ENCODE measurements at regions not wholly inside any gene's neighbourhood (a gene's known extent, or its start where the extent isn't known, plus 50 kb on each side); places are given as distances from the start of the nearest gene placed in this dataset.

- H3K4me3 ChIP-seq (ENCODE audit: insufficient read depth, low read depth, low read length) = peak overlapping the region; percentile 64
- DNase-seq = peak; percentile 81
- H3K36me3 ChIP-seq (replicated peaks; ENCODE audit: control insufficient read depth, insufficient read depth, low read length) = no peaks in the 10 kb centered on the region
- H3K27me3 ChIP-seq (ENCODE audit: control insufficient read depth, insufficient read depth, low read length) = peaks cover 36% of the 10 kb centered on the region
Observed at GRCh38 chr3:28575746-28576613, 227.4 kb upstream of the AZI2 start.

DNA sequence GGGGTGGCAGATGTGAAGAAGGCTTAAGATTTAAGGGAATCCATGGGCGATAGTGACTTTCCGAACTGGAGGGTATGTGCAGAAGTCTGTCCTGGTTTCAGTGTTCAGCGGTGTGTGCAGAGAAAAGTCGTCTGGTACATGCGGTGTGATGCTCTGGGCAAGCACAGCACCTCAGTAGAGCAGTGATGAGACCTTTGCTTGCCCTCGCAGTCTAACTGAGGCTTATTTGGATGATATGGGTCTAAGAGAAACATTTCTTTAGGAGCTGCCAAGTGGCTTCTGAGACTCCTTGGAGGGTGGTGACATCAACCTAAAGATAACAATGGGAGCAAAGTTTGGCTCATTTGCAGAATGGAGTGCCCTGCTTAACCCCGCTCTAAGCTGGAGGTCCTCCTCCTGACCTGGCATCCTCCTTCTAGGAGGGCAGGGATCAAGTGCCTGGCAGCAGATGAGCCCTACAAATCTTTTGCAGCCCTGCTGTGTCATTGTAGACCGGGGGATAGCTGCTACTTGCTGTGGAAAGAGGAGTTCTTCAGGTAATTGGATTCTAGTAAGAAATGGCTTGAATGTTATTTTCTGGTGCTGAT, 228.1 kb upstream of the AZI2 start:
- Histone ChIP-seq H3K27me3 (ENCODE audit: control insufficient read depth, insufficient read depth, low read length) (peaks cover 36% of the 10 kb centered on the region), H3K4me3 (ENCODE audit: insufficient read depth, low read depth, low read length) (peak overlapping the region; percentile 64), H3K36me3 (replicated peaks; ENCODE audit: control insufficient read depth, insufficient read depth, low read length) (no peaks in the 10 kb centered on the region)
- DNase-seq = peak; percentile 30

DNA sequence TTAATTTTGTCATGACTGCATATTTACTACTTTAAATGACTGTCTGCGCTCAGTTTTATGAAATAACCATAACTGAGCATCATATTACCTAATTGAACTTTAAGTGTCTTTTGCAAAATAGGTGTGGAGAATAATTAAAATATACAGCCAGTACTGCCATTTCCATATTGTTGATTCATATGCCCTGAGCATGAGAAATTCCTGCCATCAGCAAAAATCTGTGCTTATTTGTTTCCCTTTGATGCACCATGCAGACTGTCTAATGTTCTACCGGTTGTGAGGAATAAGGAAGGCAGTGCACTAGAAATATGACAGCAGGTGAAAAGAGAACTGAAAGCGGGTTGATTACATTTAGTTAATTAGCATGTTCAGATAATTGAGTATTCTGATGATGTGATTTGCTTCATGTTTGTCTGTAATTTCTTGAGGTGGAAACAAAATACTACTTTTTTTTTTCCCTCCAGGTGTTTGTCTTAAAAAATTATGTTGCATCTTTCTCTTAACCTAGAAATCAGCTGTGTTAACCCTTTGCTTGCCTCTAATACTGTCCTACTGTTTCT, 229.4 kb upstream of the AZI2 start:
- no peak for DNase-seq
- H3K36me3 ChIP-seq (replicated peaks; ENCODE audit: control insufficient read depth, insufficient read depth, low read length) = no peaks in the 10 kb centered on the region
- H3K27me3 ChIP-seq (ENCODE audit: control insufficient read depth, insufficient read depth, low read length) = peaks cover 36% of the 10 kb centered on the region
- no peak overlapping the region for H3K4me3 ChIP-seq (ENCODE audit: insufficient read depth, low read depth, low read length)

GRCh38 chr3:28586325-28586724, 237.7 kb upstream of the AZI2 start:
- H3K4me3 ChIP-seq (ENCODE audit: insufficient read depth, low read depth, low read length) = no peak overlapping the region
- no peak for DNase-seq
- no peaks in the 10 kb centered on the region for H3K27me3 ChIP-seq (ENCODE audit: control insufficient read depth, insufficient read depth, low read length)
- no peaks in the 10 kb centered on the region for H3K36me3 ChIP-seq (replicated peaks; ENCODE audit: control insufficient read depth, insufficient read depth, low read length)

DNA sequence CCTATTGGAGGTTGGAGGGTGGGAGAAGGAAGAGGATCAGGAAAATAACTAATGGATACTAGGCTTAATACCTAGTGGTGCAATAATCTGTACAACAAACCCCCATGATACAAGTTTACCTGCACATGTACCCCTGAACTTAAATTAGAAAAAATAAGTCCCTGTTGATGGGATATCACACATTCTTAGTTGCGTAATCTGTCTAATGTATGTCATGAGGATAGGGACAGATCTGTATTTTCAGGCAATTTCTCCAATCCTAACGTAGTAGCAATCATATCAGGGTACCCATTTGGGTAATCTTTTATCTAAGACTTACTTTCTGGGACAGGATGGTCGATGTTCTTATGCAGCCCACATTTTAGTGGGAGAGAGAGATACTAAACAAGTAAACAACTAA, 239.1 kb upstream of the AZI2 start:
- DNase-seq = no peak
- Histone ChIP-seq H3K36me3 (replicated peaks; ENCODE audit: control insufficient read depth, insufficient read depth, low read length) (no peaks in the 10 kb centered on the region), H3K27me3 (ENCODE audit: control insufficient read depth, insufficient read depth, low read length) (no peaks in the 10 kb centered on the region), H3K4me3 (ENCODE audit: insufficient read depth, low read depth, low read length) (no peak overlapping the region)

DNA sequence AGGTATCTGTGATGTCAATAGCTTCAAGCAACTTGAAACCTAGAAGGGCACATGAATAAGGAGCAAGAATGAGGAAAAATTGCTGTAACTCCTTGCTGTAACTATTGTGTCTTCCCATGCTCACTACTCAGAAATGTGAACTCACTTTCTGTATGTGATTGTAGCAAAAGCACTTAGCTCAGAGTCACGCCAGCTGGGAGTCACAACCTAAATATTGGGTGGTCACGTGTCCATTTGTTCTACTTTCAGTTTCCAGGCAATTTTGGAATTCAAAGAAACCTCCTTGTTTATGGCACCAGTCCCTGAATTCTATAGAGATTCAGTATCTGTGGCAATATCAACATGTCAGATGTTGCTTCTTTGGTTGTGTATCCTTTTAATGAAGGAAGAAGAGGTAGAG, 241.6 kb upstream of the AZI2 start:
- H3K4me3 ChIP-seq (ENCODE audit: insufficient read depth, low read depth, low read length) = no peak overlapping the region
- H3K36me3 ChIP-seq (replicated peaks; ENCODE audit: control insufficient read depth, insufficient read depth, low read length) = no peaks in the 10 kb centered on the region
- DNase-seq = no peak
- no peaks in the 10 kb centered on the region for H3K27me3 ChIP-seq (ENCODE audit: control insufficient read depth, insufficient read depth, low read length)

DNA sequence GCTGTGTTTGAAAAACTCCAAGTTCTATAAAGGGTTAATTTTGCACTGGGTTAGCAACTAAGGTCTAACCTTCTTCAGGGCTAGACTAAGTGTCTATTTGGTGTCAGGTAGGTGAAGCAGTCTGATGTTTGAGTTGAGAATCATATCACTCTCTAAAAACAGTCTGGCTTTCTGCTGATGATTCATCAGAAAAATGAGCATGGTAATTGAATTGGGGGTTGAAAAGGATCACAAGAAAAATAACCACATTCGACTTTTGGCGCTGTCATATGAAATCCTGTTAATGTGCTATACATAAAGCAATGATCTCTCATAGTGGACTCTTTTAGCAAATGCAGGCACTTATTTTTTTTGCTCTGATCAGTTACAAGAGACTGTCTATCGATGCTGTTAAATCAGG, 242.2 kb upstream of the AZI2 start:
- no peak for DNase-seq
- H3K36me3 ChIP-seq (replicated peaks; ENCODE audit: control insufficient read depth, insufficient read depth, low read length) = no peaks in the 10 kb centered on the region
- no peak overlapping the region for H3K4me3 ChIP-seq (ENCODE audit: insufficient read depth, low read depth, low read length)
- no peaks in the 10 kb centered on the region for H3K27me3 ChIP-seq (ENCODE audit: control insufficient read depth, insufficient read depth, low read length)

- H3K4me3 ChIP-seq (ENCODE audit: insufficient read depth, low read depth, low read length) = no peak overlapping the region
- no peaks in the 10 kb centered on the region for H3K27me3 ChIP-seq (ENCODE audit: control insufficient read depth, insufficient read depth, low read length)
- no peak for DNase-seq
- no peaks in the 10 kb centered on the region for H3K36me3 ChIP-seq (replicated peaks; ENCODE audit: control insufficient read depth, insufficient read depth, low read length)
Observed at GRCh38 chr3:28595372-28595771, 246.7 kb upstream of the AZI2 start.

GRCh38 chr3:28597452-28597851, 248.8 kb upstream of the AZI2 start:
- no peaks in the 10 kb centered on the region for H3K36me3 ChIP-seq (replicated peaks; ENCODE audit: control insufficient read depth, insufficient read depth, low read length)
- H3K27me3 ChIP-seq (ENCODE audit: control insufficient read depth, insufficient read depth, low read length) = no peaks in the 10 kb centered on the region
- no peak for DNase-seq
- no peak overlapping the region for H3K4me3 ChIP-seq (ENCODE audit: insufficient read depth, low read depth, low read length)

GRCh38 chr3:28598165-28598564, 249.5 kb upstream of the AZI2 start:
- Histone ChIP-seq H3K4me3 (ENCODE audit: insufficient read depth, low read depth, low read length) (no peak overlapping the region), H3K27me3 (ENCODE audit: control insufficient read depth, insufficient read depth, low read length) (no peaks in the 10 kb centered on the region), H3K36me3 (replicated peaks; ENCODE audit: control insufficient read depth, insufficient read depth, low read length) (no peaks in the 10 kb centered on the region)
- no peak for DNase-seq

DNA sequence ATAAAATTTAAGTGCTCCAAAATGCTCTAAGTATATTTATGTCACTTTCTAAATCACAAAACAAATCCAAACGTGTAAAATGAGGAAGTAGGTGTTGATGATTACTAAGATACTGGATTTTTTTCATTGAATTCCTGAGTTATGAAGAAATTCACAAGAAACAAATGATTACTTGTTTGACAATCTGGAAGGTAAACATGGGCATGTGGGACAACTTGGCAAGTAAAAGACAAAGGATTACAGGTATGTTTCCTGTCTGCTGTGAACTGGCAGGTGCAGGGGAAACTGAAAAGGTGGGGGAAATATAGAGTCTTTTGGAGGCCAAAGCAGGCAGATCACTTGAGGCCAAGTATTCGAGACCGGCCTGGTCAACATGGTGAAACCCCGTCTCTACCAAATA, 252.7 kb upstream of the AZI2 start:
- no peak for DNase-seq
- no peaks in the 10 kb centered on the region for H3K27me3 ChIP-seq (ENCODE audit: control insufficient read depth, insufficient read depth, low read length)

GRCh38 chr3:28606283-28606682, 257.7 kb upstream of the AZI2 start:
- Histone ChIP-seq H3K36me3 (replicated peaks; ENCODE audit: control insufficient read depth, insufficient read depth, low read length) (no peaks in the 10 kb centered on the region), H3K4me3 (ENCODE audit: insufficient read depth, low read depth, low read length) (no peak overlapping the region), H3K27me3 (ENCODE audit: control insufficient read depth, insufficient read depth, low read length) (no peaks in the 10 kb centered on the region)
- DNase-seq = no peak

More for the DNA sequence above, 252.7 kb upstream of the AZI2 start:
- H3K4me3 ChIP-seq (ENCODE audit: insufficient read depth, low read depth, low read length) = no peak overlapping the region
- no peaks in the 10 kb centered on the region for H3K36me3 ChIP-seq (replicated peaks; ENCODE audit: control insufficient read depth, insufficient read depth, low read length)

- no peak for DNase-seq
- no peak overlapping the region for H3K4me3 ChIP-seq (ENCODE audit: insufficient read depth, low read depth, low read length)
- H3K27me3 ChIP-seq (ENCODE audit: control insufficient read depth, insufficient read depth, low read length) = no peaks in the 10 kb centered on the region
- no peaks in the 10 kb centered on the region for H3K36me3 ChIP-seq (replicated peaks; ENCODE audit: control insufficient read depth, insufficient read depth, low read length)
Observed at GRCh38 chr3:28612232-28612631, 263.6 kb upstream of the AZI2 start.

GRCh38 chr3:28613511-28614106, 265.0 kb upstream of the AZI2 start:
- Histone ChIP-seq H3K36me3 (replicated peaks; ENCODE audit: control insufficient read depth, insufficient read depth, low read length) (no peaks in the 10 kb centered on the region), H3K4me3 (ENCODE audit: insufficient read depth, low read depth, low read length) (no peak overlapping the region), H3K27me3 (ENCODE audit: control insufficient read depth, insufficient read depth, low read length) (no peaks in the 10 kb centered on the region)
- DNase-seq = no peak

- DNase-seq = no peak
- no peaks in the 10 kb centered on the region for H3K36me3 ChIP-seq (replicated peaks; ENCODE audit: control insufficient read depth, insufficient read depth, low read length)
- no peaks in the 10 kb centered on the region for H3K27me3 ChIP-seq (ENCODE audit: control insufficient read depth, insufficient read depth, low read length)
- H3K4me3 ChIP-seq (ENCODE audit: insufficient read depth, low read depth, low read length) = no peak overlapping the region
Observed at GRCh38 chr3:28615071-28615470, 266.4 kb upstream of the AZI2 start.

Measured in H7 (cell line).